Bronchial epithelial cell (primary cell): ENCODE measurements at regions not wholly inside any gene's neighbourhood (a gene's known extent, or its start where the extent isn't known, plus 50 kb on each side); places are given as distances from the start of the nearest gene placed in this dataset.

Experiments
- DNase-seq: peaks from one replicate; pipeline ENCODE4 v3.0.0-alpha.2; 2010; ENCODE audit warnings: low read depth
- FAIRE-seq: peaks from 2 replicates; lab custom pipeline; 2011; peaks lifted over from hg19 to GRCh38; lab: Jason Lieb, UNC
- H3K27me3 ChIP-seq: 2 replicates; pipeline ENCODE4 v1.5.1; 2011; ENCODE audit warnings: low read length; ENCODE audit not compliant: control insufficient read depth, insufficient read depth
- H3K36me3 ChIP-seq: 2 replicates; pipeline ENCODE4 v1.5.1; 2011; ENCODE audit warnings: low read length; ENCODE audit not compliant: control insufficient read depth, insufficient read depth
- H3K4me3 ChIP-seq: 2 replicates; pipeline ENCODE4 v1.5.1; 2011; ENCODE audit warnings: mild to moderate bottlenecking, low read depth, low read length, control low read depth
- TF ChIP-seq, protein P1 (sequence below): IDR thresholded peaks from 2 replicates; pipeline ENCODE4 v1.5.1; 2011; ENCODE audit warnings: mild to moderate bottlenecking, moderate library complexity, low read length, control low read depth, inconsistent platforms; ENCODE audit not compliant: insufficient read depth, severe bottlenecking

DNA sequence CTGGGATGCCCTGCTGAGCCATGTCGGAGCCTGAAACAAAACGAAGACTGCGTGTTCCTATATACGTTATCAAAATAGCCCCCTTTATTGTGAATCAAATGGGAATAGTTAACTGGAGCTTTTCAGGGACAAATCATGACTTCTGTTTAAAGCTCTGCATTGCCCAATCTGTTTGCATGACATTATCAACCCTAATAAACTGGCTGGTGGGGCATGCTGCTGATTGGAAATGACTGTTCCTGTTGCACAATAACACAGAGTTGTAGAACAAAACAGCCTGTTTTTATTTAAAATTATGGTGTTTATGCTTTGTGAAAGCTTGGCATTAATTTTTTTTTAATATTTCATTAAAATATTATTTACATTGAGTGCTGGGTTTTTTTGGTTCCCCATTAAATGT, 215.5 kb downstream of the TMEM167A start:
- no peaks in the 10 kb centered on the region for H3K27me3 ChIP-seq
- no peak overlapping the region for H3K4me3 ChIP-seq
- DNase-seq: peak; percentile 25
- no peaks in the 10 kb centered on the region for H3K36me3 ChIP-seq
- TF ChIP-seq, protein P1, sequence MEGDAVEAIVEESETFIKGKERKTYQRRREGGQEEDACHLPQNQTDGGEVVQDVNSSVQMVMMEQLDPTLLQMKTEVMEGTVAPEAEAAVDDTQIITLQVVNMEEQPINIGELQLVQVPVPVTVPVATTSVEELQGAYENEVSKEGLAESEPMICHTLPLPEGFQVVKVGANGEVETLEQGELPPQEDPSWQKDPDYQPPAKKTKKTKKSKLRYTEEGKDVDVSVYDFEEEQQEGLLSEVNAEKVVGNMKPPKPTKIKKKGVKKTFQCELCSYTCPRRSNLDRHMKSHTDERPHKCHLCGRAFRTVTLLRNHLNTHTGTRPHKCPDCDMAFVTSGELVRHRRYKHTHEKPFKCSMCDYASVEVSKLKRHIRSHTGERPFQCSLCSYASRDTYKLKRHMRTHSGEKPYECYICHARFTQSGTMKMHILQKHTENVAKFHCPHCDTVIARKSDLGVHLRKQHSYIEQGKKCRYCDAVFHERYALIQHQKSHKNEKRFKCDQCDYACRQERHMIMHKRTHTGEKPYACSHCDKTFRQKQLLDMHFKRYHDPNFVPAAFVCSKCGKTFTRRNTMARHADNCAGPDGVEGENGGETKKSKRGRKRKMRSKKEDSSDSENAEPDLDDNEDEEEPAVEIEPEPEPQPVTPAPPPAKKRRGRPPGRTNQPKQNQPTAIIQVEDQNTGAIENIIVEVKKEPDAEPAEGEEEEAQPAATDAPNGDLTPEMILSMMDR: no peak
- FAIRE-seq: no peak

DNA sequence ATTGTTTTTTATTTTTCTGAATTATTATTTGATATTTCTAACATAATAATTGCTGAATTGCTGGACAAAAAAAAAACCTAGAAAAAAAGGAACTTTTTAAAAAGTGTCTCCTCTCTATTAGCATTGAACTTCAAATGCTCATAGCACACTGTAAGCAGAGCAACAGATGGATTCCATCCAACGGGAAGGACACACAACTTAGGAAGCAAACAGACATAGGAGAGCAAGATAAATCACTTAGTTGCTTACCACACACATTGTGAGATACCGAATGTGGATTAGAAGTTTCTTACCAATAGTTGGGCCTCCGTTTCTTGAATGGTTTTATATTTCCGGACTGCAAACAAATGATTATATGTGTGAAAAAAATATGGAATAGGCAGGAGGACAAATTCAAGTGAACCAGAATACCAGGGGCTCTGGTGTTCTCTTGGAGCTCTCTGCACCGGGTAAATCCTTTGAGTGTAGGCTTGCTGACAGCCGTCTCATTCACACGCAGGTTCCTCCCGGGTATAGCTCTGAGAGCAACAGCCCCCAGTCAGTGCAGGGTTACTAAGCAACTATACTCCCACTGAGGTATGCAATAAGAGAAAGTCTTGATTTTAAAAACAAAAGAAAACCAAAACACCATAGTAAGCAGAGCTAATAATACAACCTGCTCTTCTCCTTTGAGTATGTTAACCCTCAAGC, 217.6 kb downstream of the TMEM167A start:
- TF ChIP-seq, protein P1: no peak
- Histone ChIP-seq H3K4me3 (no peak overlapping the region), H3K36me3 (no peaks in the 10 kb centered on the region), H3K27me3 (no peaks in the 10 kb centered on the region)
- FAIRE-seq: no peak
- no peak for DNase-seq

DNA sequence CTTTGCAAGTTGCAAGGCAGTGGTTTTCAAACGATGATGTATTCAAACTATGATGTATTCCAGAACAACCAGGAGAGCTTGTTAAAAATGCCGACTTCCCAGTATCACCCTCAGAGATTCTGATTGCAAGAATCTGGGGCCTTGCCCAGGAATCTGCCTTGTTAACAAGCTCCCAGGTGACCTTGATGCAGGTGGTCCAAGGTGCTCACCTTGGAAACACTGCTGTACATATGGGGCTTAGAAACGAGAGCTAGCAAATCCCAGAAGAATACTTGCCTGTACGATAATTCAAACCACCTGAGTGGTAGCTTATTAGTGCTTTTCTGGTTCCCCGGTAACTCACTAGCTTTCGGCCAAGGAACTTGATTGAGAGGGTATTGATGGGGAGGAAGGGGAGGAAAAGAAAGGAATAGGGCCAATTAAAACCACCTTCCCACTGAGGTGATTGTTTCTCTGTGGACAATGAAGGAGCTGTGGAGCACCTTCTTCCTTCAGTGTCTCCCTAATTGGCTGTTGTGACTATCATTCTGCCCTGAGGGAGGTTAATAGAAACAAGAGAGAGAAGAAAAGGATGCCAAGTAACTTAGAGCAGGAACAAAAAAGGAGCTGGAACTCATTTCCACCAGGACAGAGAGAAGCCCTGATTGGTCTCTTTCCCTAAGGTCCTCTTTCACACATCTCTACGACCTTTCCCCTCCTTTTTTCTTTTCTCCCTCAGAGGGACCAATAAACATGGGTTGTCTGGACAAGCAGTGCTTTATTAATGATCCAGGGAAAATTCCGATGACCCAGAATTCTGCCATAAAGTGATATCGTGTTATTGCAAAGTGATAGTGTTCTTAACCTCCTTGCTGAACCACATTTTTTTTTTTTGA, 218.8 kb downstream of the TMEM167A start:
- no peaks in the 10 kb centered on the region for H3K27me3 ChIP-seq
- H3K4me3 ChIP-seq: no peak overlapping the region
- H3K36me3 ChIP-seq: no peaks in the 10 kb centered on the region
- TF ChIP-seq, protein P1: no peak
- FAIRE-seq: no peak
- DNase-seq: no peak

DNA sequence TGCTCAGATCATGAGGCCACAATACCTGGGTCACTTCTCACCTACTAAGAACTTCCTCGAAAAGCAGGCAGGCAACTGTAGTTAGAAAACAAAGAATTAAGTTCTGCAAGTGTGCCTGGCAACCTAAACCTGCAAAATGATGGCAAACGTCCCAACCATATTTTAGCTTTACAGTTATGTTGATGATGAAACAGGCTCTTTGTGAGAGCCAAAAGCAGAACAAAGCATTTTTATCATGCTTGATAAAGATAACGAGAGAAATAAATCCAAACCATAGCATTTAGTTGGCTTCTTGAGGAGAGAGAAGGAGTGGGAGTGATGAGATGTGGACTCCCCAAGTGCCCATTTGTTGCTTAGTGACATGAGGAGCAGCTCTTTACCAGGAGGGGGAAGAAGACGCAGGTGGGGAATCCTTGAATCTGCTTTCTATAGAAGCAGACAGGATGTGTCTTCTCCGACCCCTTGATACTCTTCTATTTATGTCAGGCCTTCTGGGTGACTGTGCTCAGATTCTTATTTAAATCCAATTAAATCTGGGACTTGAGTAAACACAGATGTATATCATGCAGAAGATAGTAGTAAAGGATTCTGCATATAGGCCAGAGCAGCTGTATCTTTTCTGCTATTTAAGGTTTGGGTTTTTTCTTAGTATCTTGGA, 221.2 kb downstream of the TMEM167A start:
- DNase-seq (no peak), FAIRE-seq (no peak)
- Histone ChIP-seq H3K27me3 (no peaks in the 10 kb centered on the region), H3K36me3 (no peaks in the 10 kb centered on the region), H3K4me3 (no peak overlapping the region)
- TF ChIP-seq, protein P1: no peak

DNA sequence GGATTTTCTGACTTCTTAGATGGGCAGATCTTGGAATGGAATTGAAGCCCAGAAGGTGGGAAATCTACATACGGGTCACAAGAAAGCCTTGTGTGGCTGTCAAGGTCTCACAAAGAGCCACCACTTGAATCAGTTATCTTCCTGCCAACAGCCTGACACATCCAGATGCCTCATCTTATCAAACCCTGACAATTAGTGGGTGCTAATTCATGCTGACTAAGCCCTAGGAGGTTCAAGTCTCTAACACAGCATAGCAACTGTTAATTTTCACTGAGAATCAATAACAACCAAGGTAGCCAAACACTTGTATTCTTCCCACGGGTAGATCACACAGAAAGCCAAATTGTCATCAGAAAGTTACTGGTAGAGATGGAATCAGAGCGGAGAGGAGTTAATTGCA, 222.2 kb downstream of the TMEM167A start:
- H3K4me3 ChIP-seq: no peak overlapping the region
- no peaks in the 10 kb centered on the region for H3K36me3 ChIP-seq
- H3K27me3 ChIP-seq: no peaks in the 10 kb centered on the region
- FAIRE-seq (no peak), DNase-seq (no peak)
- TF ChIP-seq, protein P1: no peak
